Loucy (cell line): ENCODE measurements at regions not wholly inside any gene's neighbourhood (a gene's known extent, or its start where the extent isn't known, plus 50 kb on each side); places are given as distances from the start of the nearest gene placed in this dataset.
"Not testable (repeated sequence)": the region's sequence is repeated elsewhere in the genome, so short reads cannot be mapped to it uniquely, and the experiment has no call there.

Source experiments
- H2AFZ ChIP-seq: fragments of 200-600 bp; sonication (generic); 2 replicates; pipeline ENCODE4 v1.6.0; 2016; ENCODE audit warnings: antibody characterized with exemption, mild to moderate bottlenecking, low read length, moderate library complexity
- H3F3A ChIP-seq: fragments of 200-600 bp; 2 replicates; pipeline ENCODE4 v1.6.0; 2016; ENCODE audit warnings: antibody characterized with exemption, low read depth, mild to moderate bottlenecking
- H3K27me3 ChIP-seq: fragments of 200-600 bp; sonication (generic); 2 replicates; pipeline ENCODE4 v1.6.1; 2014; ENCODE audit warnings: low read length, mild to moderate bottlenecking; ENCODE audit not compliant: insufficient read depth, poor library complexity, severe bottlenecking
- H3K36me3 ChIP-seq: fragments of 200-600 bp; sonication (generic); 2 replicates; pipeline ENCODE4 v1.6.1; 2016; ENCODE audit warnings: low read length; ENCODE audit not compliant: insufficient read depth
- H3K4me1 ChIP-seq: fragments of 200-600 bp; sonication (generic); 2 replicates; pipeline ENCODE4 v1.5.1; 2014; ENCODE audit warnings: low read length, mild to moderate bottlenecking; ENCODE audit not compliant: insufficient read depth, poor library complexity, severe bottlenecking
- H3K4me2 ChIP-seq: fragments of 200-600 bp; sonication (generic); 2 replicates; pipeline ENCODE4 v1.6.0; 2014; ENCODE audit warnings: antibody characterized with exemption, low read length, low read depth, mild to moderate bottlenecking; ENCODE audit not compliant: poor library complexity, severe bottlenecking
- H3K4me3 ChIP-seq: fragments of 200-600 bp; sonication (generic); 2 replicates; pipeline ENCODE4 v1.5.1; 2014; ENCODE audit warnings: low read length, mild to moderate bottlenecking, mixed read lengths; ENCODE audit not compliant: poor library complexity, severe bottlenecking
- H3K79me2 ChIP-seq: fragments of 200-600 bp; sonication (generic); 2 replicates; pipeline ENCODE4 v1.6.1; 2014; ENCODE audit warnings: low read length; ENCODE audit not compliant: insufficient read depth
- H3K9ac ChIP-seq: fragments of 200-600 bp; sonication (generic); 2 replicates; pipeline ENCODE4 v1.6.0; 2014; ENCODE audit warnings: mild to moderate bottlenecking, low read depth, low read length, moderate library complexity; ENCODE audit not compliant: poor library complexity, severe bottlenecking
- H3K9me2 ChIP-seq: fragments of 200-600 bp; sonication (generic); replicated peaks from 2 replicates; pipeline ENCODE4 v1.6.1; 2016; ENCODE audit warnings: low read depth, low read length, mixed read lengths
- H3K9me3 ChIP-seq: fragments of 200-600 bp; sonication (generic); 2 replicates; pipeline ENCODE4 v1.6.1; 2014; ENCODE audit warnings: mild to moderate bottlenecking, antibody characterized with exemption, low read length, low read depth; ENCODE audit not compliant: insufficient read depth
- H4K20me1 ChIP-seq: fragments of 200-600 bp; sonication (generic); 2 replicates; pipeline ENCODE4 v1.6.0; 2014; ENCODE audit warnings: antibody characterized with exemption, low read length, mild to moderate bottlenecking; ENCODE audit not compliant: insufficient read depth, poor library complexity, severe bottlenecking
- EZH2phosphoT487 ChIP-seq: fragments of 200-600 bp; IDR thresholded peaks from 2 replicates; pipeline ENCODE4 v1.6.1; 2018; ENCODE audit warnings: antibody characterized with exemption, mild to moderate bottlenecking, moderate library complexity, borderline replicate concordance
- TF ChIP-seq, protein P1 (sequence below): fragments of 200-600 bp; sonication (generic); conservative IDR thresholded peaks from 2 replicates; pipeline ENCODE4 v1.5.1; 2014; ENCODE audit warnings: mild to moderate bottlenecking, antibody characterized with exemption, low read length

- H3K4me2 ChIP-seq: no peak overlapping the region
- no peaks in the 10 kb centered on the region for H3K79me2 ChIP-seq
- H4K20me1 ChIP-seq: no peaks in the 10 kb centered on the region
- H3K27me3 ChIP-seq: no peaks in the 10 kb centered on the region
- TF ChIP-seq, protein P1, sequence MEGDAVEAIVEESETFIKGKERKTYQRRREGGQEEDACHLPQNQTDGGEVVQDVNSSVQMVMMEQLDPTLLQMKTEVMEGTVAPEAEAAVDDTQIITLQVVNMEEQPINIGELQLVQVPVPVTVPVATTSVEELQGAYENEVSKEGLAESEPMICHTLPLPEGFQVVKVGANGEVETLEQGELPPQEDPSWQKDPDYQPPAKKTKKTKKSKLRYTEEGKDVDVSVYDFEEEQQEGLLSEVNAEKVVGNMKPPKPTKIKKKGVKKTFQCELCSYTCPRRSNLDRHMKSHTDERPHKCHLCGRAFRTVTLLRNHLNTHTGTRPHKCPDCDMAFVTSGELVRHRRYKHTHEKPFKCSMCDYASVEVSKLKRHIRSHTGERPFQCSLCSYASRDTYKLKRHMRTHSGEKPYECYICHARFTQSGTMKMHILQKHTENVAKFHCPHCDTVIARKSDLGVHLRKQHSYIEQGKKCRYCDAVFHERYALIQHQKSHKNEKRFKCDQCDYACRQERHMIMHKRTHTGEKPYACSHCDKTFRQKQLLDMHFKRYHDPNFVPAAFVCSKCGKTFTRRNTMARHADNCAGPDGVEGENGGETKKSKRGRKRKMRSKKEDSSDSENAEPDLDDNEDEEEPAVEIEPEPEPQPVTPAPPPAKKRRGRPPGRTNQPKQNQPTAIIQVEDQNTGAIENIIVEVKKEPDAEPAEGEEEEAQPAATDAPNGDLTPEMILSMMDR: no peak
- TF ChIP-seq EZH2phosphoT487: no peak
- peaks cover 11% of the 10 kb centered on the region for H3K4me1 ChIP-seq
- no peaks in the 10 kb centered on the region for H3K9me3 ChIP-seq
- H3K9ac ChIP-seq: no peak overlapping the region
- H3K36me3 ChIP-seq: no peaks in the 10 kb centered on the region
- no peaks in the 10 kb centered on the region for H3K9me2 ChIP-seq
- H2AFZ ChIP-seq: no peak overlapping the region
- no peaks in the 10 kb centered on the region for H3F3A ChIP-seq
- H3K4me3 ChIP-seq: no peak overlapping the region
These were observed 467.8 kb upstream of the UBE2E2 start for GRCh38 chr3:22735373-22735772.

DNA sequence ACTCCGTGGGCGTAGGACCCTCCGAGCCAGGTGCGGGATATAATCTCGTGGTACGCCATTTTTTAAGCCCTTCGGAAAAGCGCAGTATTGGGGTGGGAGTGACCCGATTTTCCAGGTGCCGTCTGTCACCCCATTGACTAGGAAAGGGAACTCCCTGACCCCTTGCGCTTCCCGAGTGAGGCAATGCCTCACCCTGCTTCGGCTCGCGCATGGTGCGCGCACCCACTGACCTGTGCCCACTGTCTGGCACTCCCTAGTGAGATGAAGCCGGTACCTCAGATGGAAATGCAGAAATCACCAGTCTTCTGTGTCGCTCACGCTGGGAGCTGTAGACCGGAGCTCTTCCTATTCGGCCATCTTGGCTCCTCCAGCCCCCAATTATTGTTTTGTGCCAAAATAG is 459.7 kb upstream of the UBE2E2 start:
- not testable (repeated sequence) for H3F3A ChIP-seq, H3K27me3 ChIP-seq, H3K36me3 ChIP-seq, H3K4me3 ChIP-seq, H3K9ac ChIP-seq, H3K4me2 ChIP-seq, H4K20me1 ChIP-seq, H3K79me2 ChIP-seq, H3K9me2 ChIP-seq, H3K4me1 ChIP-seq, H2AFZ ChIP-seq, H3K9me3 ChIP-seq

DNA sequence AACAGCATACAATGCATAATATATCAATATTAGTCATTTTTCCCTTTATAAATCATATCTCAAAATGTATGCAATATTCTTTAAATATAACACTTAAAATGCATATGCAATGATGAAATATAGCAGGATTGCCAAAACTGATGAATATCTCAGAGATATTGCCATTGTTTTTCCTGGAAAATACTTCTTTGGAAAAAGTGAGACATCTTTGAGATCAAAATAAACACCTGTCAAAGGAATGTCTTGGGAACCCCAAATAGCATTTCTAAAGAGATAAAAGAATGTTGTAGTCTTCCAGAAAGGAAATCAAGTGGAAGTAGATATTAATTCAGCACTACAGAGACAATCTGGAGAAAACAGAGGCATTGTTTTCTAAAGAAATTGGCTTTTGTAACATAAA is 457.8 kb upstream of the UBE2E2 start:
- H3K79me2 ChIP-seq: no peaks in the 10 kb centered on the region
- H3K4me2 ChIP-seq: no peak overlapping the region
- H3K9me3 ChIP-seq: no peaks in the 10 kb centered on the region
- no peaks in the 10 kb centered on the region for H3K36me3 ChIP-seq
- H2AFZ ChIP-seq: no peak overlapping the region
- no peak overlapping the region for H3K9ac ChIP-seq
- H3K4me1 ChIP-seq: peaks cover 13% of the 10 kb centered on the region
- H3K4me3 ChIP-seq: no peak overlapping the region
- no peaks in the 10 kb centered on the region for H4K20me1 ChIP-seq
- TF ChIP-seq EZH2phosphoT487: no peak
- TF ChIP-seq, protein P1: no peak
- H3K27me3 ChIP-seq: no peaks in the 10 kb centered on the region
- H3K9me2 ChIP-seq: no peaks in the 10 kb centered on the region
- no peaks in the 10 kb centered on the region for H3F3A ChIP-seq

DNA sequence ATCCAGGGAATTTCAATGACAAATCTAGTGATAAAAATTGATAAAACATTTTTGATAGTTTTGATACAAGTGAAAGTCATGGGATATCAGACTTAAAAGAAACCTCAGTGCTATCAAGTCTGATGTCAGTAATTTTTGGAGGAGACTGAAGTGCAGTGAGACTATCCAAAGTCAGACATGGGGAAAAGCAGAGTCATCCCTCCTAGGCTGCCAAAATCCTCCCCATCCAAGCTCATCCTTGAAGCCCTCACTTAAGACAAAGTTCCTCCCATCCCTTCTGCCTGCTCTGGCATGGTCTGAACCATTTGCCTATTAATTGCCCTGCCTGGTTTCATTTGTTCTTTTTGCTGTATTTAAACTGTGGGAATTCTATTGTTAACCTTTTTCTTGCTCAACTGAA is 456.9 kb upstream of the UBE2E2 start:
- Histone ChIP-seq H3K9ac (no peak overlapping the region), H2AFZ (no peak overlapping the region), H3K4me2 (no peak overlapping the region), H3K79me2 (no peaks in the 10 kb centered on the region), H3K9me3 (no peaks in the 10 kb centered on the region), H3F3A (no peaks in the 10 kb centered on the region), H3K4me3 (no peak overlapping the region), H3K27me3 (no peaks in the 10 kb centered on the region), H4K20me1 (no peaks in the 10 kb centered on the region), H3K36me3 (no peaks in the 10 kb centered on the region), H3K9me2 (no peaks in the 10 kb centered on the region), H3K4me1 (peaks cover 13% of the 10 kb centered on the region)
- TF ChIP-seq, protein P1: no peak
- TF ChIP-seq EZH2phosphoT487: no peak
